Gastroesophageal sphincter (tissue), 4 donors: ENCODE measurements at regions not wholly inside any gene's neighbourhood (a gene's known extent, or its start where the extent isn't known, plus 50 kb on each side); places are given as distances from the start of the nearest gene placed in this dataset.

ENCODE experiments used
- ATAC-seq: fragments of 150-250 bp; one replicate; pipeline ENCODE4 v1.9.1; 2016; ENCODE audit warnings: mild to moderate bottlenecking, moderate library complexity
- H3K27ac ChIP-seq, 4 donors: fragments of 200-600 bp; sonication (generic) in 3 of 4; 1 replicate in 3 of 4; 2 replicates in 1 of 4; pipeline ENCODE4 v1.5.1; 2016 to 2019
- H3K27me3 ChIP-seq: fragments of 200-600 bp; sonication (generic); one replicate; pipeline ENCODE4 v1.5.1; 2019
- H3K36me3 ChIP-seq, 2 donors: fragments of 200-600 bp; sonication (generic); one replicate each; pipeline ENCODE4 v1.5.1; 2019; ENCODE audit warnings: control low read depth in 1 of 2
- H3K4me1 ChIP-seq, 3 donors: fragments of 200-600 bp; sonication (generic); 1 replicate in 2 of 3; 2 replicates in 1 of 3; pipeline ENCODE4 v1.5.1; 2016 to 2019; ENCODE audit warnings: control low read depth in 2 of 3
- H3K4me3 ChIP-seq, 2 donors: fragments of 200-600 bp; sonication (generic); one replicate each; pipeline ENCODE4 v1.5.1; 2019; ENCODE audit warnings: mild to moderate bottlenecking in 1 of 2, moderate library complexity in 1 of 2
- H3K9me3 ChIP-seq, 3 donors: fragments of 200-600 bp; sonication (generic); one replicate each; pipeline ENCODE4 v1.5.1; 2017 to 2019; ENCODE audit warnings: control low read depth in 2 of 3
- CTCF ChIP-seq, 4 experiments: fragments of 200-600 bp in 2 of 4; fragments of 450-650 bp in 2 of 4; sonication (generic) in 1 of 4; IDR thresholded peaks; one replicate each; pipeline ENCODE4 v1.5.1; 2017 to 2019; ENCODE audit warnings: antibody characterized with exemption in 4 of 4, mild to moderate bottlenecking in 2 of 4, moderate library complexity in 2 of 4
- EP300 ChIP-seq: sonication (generic); formaldehyde crosslinking; IDR thresholded peaks from one replicate; pipeline ENCODE4 v1.6.1; 2017; ENCODE audit warnings: antibody characterized with exemption, mild to moderate bottlenecking
- POLR2A ChIP-seq, 2 donors: fragments of 450-650 bp; IDR thresholded peaks; one replicate each; pipeline ENCODE4 v1.6.1; 2017; ENCODE audit warnings: antibody characterized with exemption in 2 of 2, mild to moderate bottlenecking in 2 of 2, moderate library complexity in 1 of 2
- POLR2AphosphoS5 ChIP-seq: sonication (generic); formaldehyde crosslinking; IDR thresholded peaks from one replicate; pipeline ENCODE4 v1.6.1; 2017; ENCODE audit warnings: antibody characterized with exemption
- WGBS, 2 donors: methylation state at CpG; one replicate each; pipeline ENCODE4 v1.1.5; 2018; ENCODE audit warnings: low coverage in 1 of 2; 5-methylcytosine and 5-hydroxymethylcytosine counted together

- TF ChIP-seq CTCF (IDR thresholded peaks at IDR 0.05) (no peak), EP300 (no peak), POLR2A (IDR thresholded peaks at IDR 0.05) (no peak)
- no peaks in the 10 kb centered on the region for H3K36me3 ChIP-seq
- 54 to 92% methylated on average over 2 to 5 of the region's 5 CpGs for WGBS, 2 donors
- no peak overlapping the region for H3K27ac ChIP-seq
- no peak overlapping the region for H3K4me3 ChIP-seq
- peaks cover 33% of the 10 kb centered on the region for H3K27me3 ChIP-seq
- ATAC-seq = no peak
- H3K4me1 ChIP-seq = no peaks in the 10 kb centered on the region
- H3K9me3 ChIP-seq = no peaks in the 10 kb centered on the region
Measured at GRCh38 chr5:2544003-2544402, 207.5 kb downstream of the IRX2 start.

- TF ChIP-seq CTCF (IDR thresholded peaks at IDR 0.05) (no peak), POLR2A (IDR thresholded peaks at IDR 0.05) (no peak), EP300 (no peak), POLR2AphosphoS5 (no peak)
- no peak for ATAC-seq
- no peak overlapping the region for H3K4me3 ChIP-seq
- H3K27ac ChIP-seq = no peak overlapping the region
- peaks cover 38% of the 10 kb centered on the region for H3K27me3 ChIP-seq
- no peaks in the 10 kb centered on the region for H3K36me3 ChIP-seq
- WGBS, 2 donors = 26 to 57% methylated on average over 3 to 5 of the region's 8 CpGs
- H3K9me3 ChIP-seq = no peaks in the 10 kb centered on the region
- no peaks in the 10 kb centered on the region for H3K4me1 ChIP-seq
Measured at GRCh38 chr5:2542821-2543220, 208.7 kb downstream of the IRX2 start.

GRCh38 chr5:2542026-2542425, 209.5 kb downstream of the IRX2 start:
- Histone ChIP-seq H3K4me1 (no peaks in the 10 kb centered on the region), H3K27me3 (peaks cover 45% of the 10 kb centered on the region), H3K9me3 (no peaks in the 10 kb centered on the region), H3K36me3 (no peaks in the 10 kb centered on the region), H3K4me3 (no peak overlapping the region), H3K27ac (no peak overlapping the region)
- TF ChIP-seq POLR2AphosphoS5 (no peak), POLR2A (IDR thresholded peaks at IDR 0.05) (no peak), EP300 (no peak), CTCF (IDR thresholded peaks at IDR 0.05) (no peak)
- WGBS, 2 donors = 80 to 83% methylated on average over 3 to 9 of the region's 11 CpGs
- ATAC-seq = no peak

GRCh38 chr5:2538169-2538568, 213.3 kb downstream of the IRX2 start:
- Histone ChIP-seq H3K4me3 (no peak overlapping the region), H3K27me3 (peaks cover 45% of the 10 kb centered on the region), H3K4me1 (no peaks in the 10 kb centered on the region), H3K9me3 (peaks cover 0 to 15% (median 0%) of the 10 kb centered on the region in 3 donors), H3K36me3 (no peaks in the 10 kb centered on the region), H3K27ac (no peak overlapping the region)
- WGBS, 2 donors = 40 to 54% methylated on average over 1 to 7 of the region's 10 CpGs
- no peak for ATAC-seq
- no peak for TF ChIP-seq POLR2AphosphoS5
- TF ChIP-seq CTCF (IDR thresholded peaks at IDR 0.05) = no peak
- no peak for TF ChIP-seq POLR2A (IDR thresholded peaks at IDR 0.05)
- TF ChIP-seq EP300 = no peak

GRCh38 chr5:2537378-2538145, 213.9 kb downstream of the IRX2 start:
- Histone ChIP-seq H3K4me3 (no peak overlapping the region), H3K36me3 (no peaks in the 10 kb centered on the region), H3K27ac (no peak overlapping the region), H3K9me3 (peaks cover 0 to 15% (median 0%) of the 10 kb centered on the region in 3 donors), H3K4me1 (no peaks in the 10 kb centered on the region), H3K27me3 (peaks cover 42% of the 10 kb centered on the region)
- no peak for ATAC-seq
- TF ChIP-seq CTCF (IDR thresholded peaks at IDR 0.05) (no peak), POLR2A (IDR thresholded peaks at IDR 0.05) (no peak), EP300 (no peak), POLR2AphosphoS5 (no peak)
- 62 to 74% methylated on average over 6 to 19 of the region's 27 CpGs for WGBS, 2 donors
